HCT116 (cell line): ENCODE measurements at regions not wholly inside any gene's neighbourhood (a gene's known extent, or its start where the extent isn't known, plus 50 kb on each side); places are given as distances from the start of the nearest gene placed in this dataset.

ENCODE experiments used
- ATAC-seq: fragments of 200-7000 bp; cut with Tn5 transposase; 2 replicates; pipeline ENCODE4 v1.9.1; 2020; ENCODE audit warnings: mild to moderate bottlenecking, moderate library complexity
- BruUV-seq: library from RNA; stranded (reverse); fragments of 400-500 nt; replicated peaks from 2 replicates; lab custom pipeline; 2021; lab: Mats Ljungman, UMichigan
- CTCF ChIA-PET: fragments of 300-600 bp; sonication (Branson Sonifier 250); formaldehyde crosslinking; loops from one replicate; lab custom pipeline; 2021; ENCODE audit warnings: antibody characterized with exemption; lab: Charles Lee
- POLR2A ChIA-PET: fragments of 300-600, 350-600 bp; sonication (Branson Sonifier 250); formaldehyde crosslinking; loops from one replicate; lab custom pipeline; 2021; ENCODE audit warnings: antibody characterized with exemption; lab: Charles Lee
- RAD21 ChIA-PET, 2 experiments: fragments of 300-600 bp; sonication (Branson Sonifier 250); formaldehyde crosslinking; loops; one replicate each; lab custom pipeline; 2023; ENCODE audit warnings: low total read pairs in 2 of 2; ENCODE audit not compliant: uncharacterized antibody in 2 of 2, unreplicated experiment in 2 of 2, low non-redundant PET in 1 of 2; lab: Charles Lee
- DNase-seq: peaks from one replicate; pipeline ENCODE4 v3.0.0-alpha.2; 2010; ENCODE audit warnings: low read depth, low spot score
- H2AFZ ChIP-seq: fragments of 200-600 bp; shearing (Covaris generic), sonication (generic); 2 replicates; pipeline ENCODE4 v1.6.1; 2017; ENCODE audit warnings: low read depth, mixed run types, mixed read lengths, antibody characterized with exemption, low read length; ENCODE audit not compliant: poor library complexity, severe bottlenecking
- H3K27ac ChIP-seq: 2 replicates; pipeline ENCODE4 v1.5.1; 2012; ENCODE audit warnings: low read depth, low read length
- H3K27me3 ChIP-seq: fragments of 200-600 bp; sonication (generic); 2 replicates; pipeline ENCODE4 v1.6.1; 2016; ENCODE audit warnings: mixed run types, low read length, mixed read lengths; ENCODE audit not compliant: insufficient read depth
- H3K36me3 ChIP-seq, 2 experiments: fragments of 200-500 bp in 1 of 2; fragments of 200-600 bp in 1 of 2; sonication (Bioruptor generic) in 1 of 2; sonication (generic) in 1 of 2; 2 replicates each; pipeline versions ENCODE4 v1.5.1 to v1.6.1; 2014 to 2016; ENCODE audit warnings: low read length in 2 of 2, inconsistent platforms in 1 of 2, mixed read lengths in 1 of 2, mixed run types in 1 of 2; ENCODE audit not compliant: insufficient read depth in 2 of 2, control insufficient read depth in 1 of 2
- H3K4me1 ChIP-seq, 2 experiments: fragments of 200-600 bp in 1 of 2; sonication (generic) in 1 of 2; 2 replicates each; pipeline versions ENCODE4 v1.5.1 to v1.6.1; 2012 to 2017; ENCODE audit warnings: low read length in 2 of 2, inconsistent platforms in 1 of 2, mild to moderate bottlenecking in 1 of 2, mixed read lengths in 1 of 2, mixed run types in 1 of 2, moderate library complexity in 1 of 2; ENCODE audit not compliant: insufficient read depth in 2 of 2, control insufficient read depth in 1 of 2
- H3K4me2 ChIP-seq: fragments of 200-600 bp; sonication (generic); 2 replicates; pipeline ENCODE4 v1.6.1; 2017; ENCODE audit warnings: mixed run types, low read length, mixed read lengths
- H3K4me3 ChIP-seq, 2 experiments: fragments of 200-600 bp in 1 of 2; sonication (generic) in 1 of 2; replicated peaks in 1 of 2; 2 replicates each; pipeline ENCODE4 v1.5.1; 2011 to 2016; ENCODE audit warnings: low read length in 2 of 2, control low read depth in 1 of 2, low read depth in 1 of 2, mild to moderate bottlenecking in 1 of 2, mixed read lengths in 1 of 2, mixed run types in 1 of 2
- H3K79me2 ChIP-seq: fragments of 200-600 bp; sonication (generic); 2 replicates; pipeline ENCODE4 v1.6.1; 2017; ENCODE audit warnings: mild to moderate bottlenecking, mixed run types, low read length, moderate library complexity, mixed read lengths; ENCODE audit not compliant: insufficient read depth
- H3K9ac ChIP-seq: fragments of 200-600 bp; sonication (generic); 2 replicates; pipeline ENCODE4 v1.6.1; 2016; ENCODE audit warnings: low read length, mixed read lengths
- H3K9me2 ChIP-seq: fragments of 200-600 bp; sonication (generic), shearing (Covaris generic); 2 replicates; pipeline ENCODE4 v1.6.1; 2017; ENCODE audit warnings: mixed run types, mild to moderate bottlenecking, moderate library complexity; ENCODE audit not compliant: insufficient read depth
- H3K9me3 ChIP-seq, 2 experiments: fragments of 200-500 bp in 1 of 2; fragments of 200-600 bp in 1 of 2; sonication (Bioruptor generic) in 1 of 2; sonication (generic) in 1 of 2; 2 replicates each; pipeline ENCODE4 v1.6.1; 2014 to 2017; ENCODE audit warnings: low read length in 2 of 2, mixed read lengths in 2 of 2, inconsistent platforms in 1 of 2, low read depth in 1 of 2, mild to moderate bottlenecking in 1 of 2, mixed run types in 1 of 2, moderate library complexity in 1 of 2; ENCODE audit not compliant: control insufficient read depth in 1 of 2, insufficient read depth in 1 of 2
- H4K20me1 ChIP-seq: fragments of 200-600 bp; sonication (generic), shearing (Covaris generic); 2 replicates; pipeline ENCODE4 v1.6.1; 2017; ENCODE audit warnings: mixed run types, mild to moderate bottlenecking, moderate library complexity; ENCODE audit not compliant: insufficient read depth
- ATF3 ChIP-seq: IDR thresholded peaks from 2 replicates; pipeline ENCODE4 v1.6.1; 2012
- CEBPB ChIP-seq: IDR thresholded peaks from 2 replicates; pipeline ENCODE4 v1.6.1; 2012; ENCODE audit warnings: low read depth
- EGR1 ChIP-seq: IDR thresholded peaks from 2 replicates; pipeline ENCODE4 v1.6.1; 2012; ENCODE audit warnings: low read depth
- EZH2phosphoT487 ChIP-seq: fragments of 200-600 bp; IDR thresholded peaks from 2 replicates; pipeline ENCODE4 v1.6.1; 2018; ENCODE audit warnings: antibody characterized with exemption, borderline replicate concordance
- FOSL1 ChIP-seq: IDR thresholded peaks from 2 replicates; pipeline ENCODE4 v1.6.1; 2012; ENCODE audit warnings: low read depth
- JUND ChIP-seq: IDR thresholded peaks from 2 replicates; pipeline ENCODE4 v1.6.1; 2012
- MAX ChIP-seq: IDR thresholded peaks from 2 replicates; pipeline ENCODE4 v1.6.1; 2012
- POLR2A ChIP-seq: IDR thresholded peaks from 2 replicates; pipeline ENCODE4 v1.7.0; 2011; ENCODE audit warnings: borderline replicate concordance; ENCODE audit not compliant: insufficient read depth, insufficient read length; ENCODE audit errors: extremely low read depth
- POLR2AphosphoS5 ChIP-seq: IDR thresholded peaks from 2 replicates; pipeline ENCODE4 v1.6.1; 2011; ENCODE audit warnings: mild to moderate bottlenecking, low read depth, low read length, moderate library complexity
- SIN3A ChIP-seq: IDR thresholded peaks from 2 replicates; pipeline ENCODE4 v1.6.1; 2012; ENCODE audit warnings: low read depth
- SP1 ChIP-seq: IDR thresholded peaks from 2 replicates; pipeline ENCODE4 v1.6.1; 2012; ENCODE audit warnings: low read depth
- SRF ChIP-seq: IDR thresholded peaks from 2 replicates; pipeline ENCODE4 v1.6.1; 2012; ENCODE audit warnings: low read depth
- YY1 ChIP-seq: IDR thresholded peaks from 2 replicates; pipeline ENCODE4 v1.6.1; 2011; ENCODE audit warnings: low read length, low read depth, moderate library complexity, mild to moderate bottlenecking; ENCODE audit not compliant: insufficient replicate concordance; ENCODE audit errors: extremely low read depth
- ZBTB33 ChIP-seq: IDR thresholded peaks from 2 replicates; pipeline ENCODE4 v1.6.1; 2011; ENCODE audit warnings: mild to moderate bottlenecking, low read length, moderate library complexity; ENCODE audit not compliant: insufficient replicate concordance; ENCODE audit errors: extremely low read depth
- intact Hi-C: fragments of 100-400 bp; cut with micrococcal nuclease; formaldehyde crosslinking; loops from 2 replicates; pipeline ENCODE4 v1.10.0; 2022

- no peak for TF ChIP-seq ATF3
- TF ChIP-seq FOSL1 = no peak
- no peak for TF ChIP-seq SIN3A
- TF ChIP-seq SP1 = no peak
- TF ChIP-seq ZBTB33 = no peak
- TF ChIP-seq SRF = no peak
- TF ChIP-seq MAX = no peak
- no peak for TF ChIP-seq EGR1
- no peak for TF ChIP-seq YY1
- TF ChIP-seq, all 23 proteins: peak for 0
Observed at GRCh38 chr13:40124633-40125015, 469.2 kb downstream of the COG6 start (continued).

GRCh38 chr13:40125336-40125735 is 469.9 kb downstream of the COG6 start:
- no peaks in the 10 kb centered on the region for H3K27me3 ChIP-seq
- BruUV-seq = no TSS peak
- ATAC-seq (no peak), DNase-seq (no peak)
- no peak overlapping the region for H3K27ac ChIP-seq
- no peaks in the 10 kb centered on the region for H3K36me3 ChIP-seq
- CTCF ChIA-PET = no interaction called here
- RAD21 ChIA-PET = no interaction called here
- H4K20me1 ChIP-seq = no peaks in the 10 kb centered on the region
- intact Hi-C loops = no loop called here
- no peak overlapping the region for H2AFZ ChIP-seq
- no peak overlapping the region for H3K4me3 ChIP-seq
- no peaks in the 10 kb centered on the region for H3K9me3 ChIP-seq
- H3K4me2 ChIP-seq = no peak overlapping the region
- H3K79me2 ChIP-seq = no peaks in the 10 kb centered on the region
- TF ChIP-seq EGR1 (no peak), SRF (no peak), POLR2AphosphoS5 (no peak), POLR2A (no peak), EZH2phosphoT487 (no peak), ZBTB33 (no peak), JUND (no peak), YY1 (no peak), CEBPB (no peak), FOSL1 (no peak), ATF3 (no peak), SIN3A (no peak)
- no peak overlapping the region for H3K9ac ChIP-seq
- POLR2A ChIA-PET = no interaction called here
- H3K9me2 ChIP-seq = no peaks in the 10 kb centered on the region
- no peaks in the 10 kb centered on the region for H3K4me1 ChIP-seq
